Hepatocyte (in vitro differentiated cells): ENCODE measurements at regions not wholly inside any gene's neighbourhood (a gene's known extent, or its start where the extent isn't known, plus 50 kb on each side); places are given as distances from the start of the nearest gene placed in this dataset.

Experiments used
- CTCF ChIP-seq: fragments of 200-600 bp; sonication (generic); IDR thresholded peaks from 2 replicates; pipeline ENCODE4 v1.5.1; 2016; ENCODE audit warnings: antibody characterized with exemption, mild to moderate bottlenecking; ENCODE audit not compliant: poor library complexity
- EZH2phosphoT487 ChIP-seq: fragments of 200-600 bp; sonication (generic); IDR thresholded peaks from one replicate; pipeline ENCODE4 v1.6.1; 2018; ENCODE audit warnings: antibody characterized with exemption, mild to moderate bottlenecking, low read depth, moderate library complexity; ENCODE audit not compliant: unreplicated experiment, severe bottlenecking

- TF ChIP-seq CTCF (no peak), EZH2phosphoT487 (no peak)
Observed at GRCh38 chr4:167887726-167888125, 204.6 kb upstream of the ANXA10 start.
